22Rv1 (cell line): ENCODE measurements at regions not wholly inside any gene's neighbourhood (a gene's known extent, or its start where the extent isn't known, plus 50 kb on each side); places are given as distances from the start of the nearest gene placed in this dataset.

Experiments
- ZFX ChIP-seq: fragments of 450-650 bp; IDR thresholded peaks from 2 replicates; pipeline ENCODE4 v1.6.1; 2017; ENCODE audit warnings: antibody characterized with exemption, borderline replicate concordance
- TF ChIP-seq, protein P1 (sequence below): fragments of 450-650 bp; IDR thresholded peaks from 2 replicates; pipeline ENCODE4 v1.5.1; 2017; ENCODE audit warnings: mild to moderate bottlenecking

DNA sequence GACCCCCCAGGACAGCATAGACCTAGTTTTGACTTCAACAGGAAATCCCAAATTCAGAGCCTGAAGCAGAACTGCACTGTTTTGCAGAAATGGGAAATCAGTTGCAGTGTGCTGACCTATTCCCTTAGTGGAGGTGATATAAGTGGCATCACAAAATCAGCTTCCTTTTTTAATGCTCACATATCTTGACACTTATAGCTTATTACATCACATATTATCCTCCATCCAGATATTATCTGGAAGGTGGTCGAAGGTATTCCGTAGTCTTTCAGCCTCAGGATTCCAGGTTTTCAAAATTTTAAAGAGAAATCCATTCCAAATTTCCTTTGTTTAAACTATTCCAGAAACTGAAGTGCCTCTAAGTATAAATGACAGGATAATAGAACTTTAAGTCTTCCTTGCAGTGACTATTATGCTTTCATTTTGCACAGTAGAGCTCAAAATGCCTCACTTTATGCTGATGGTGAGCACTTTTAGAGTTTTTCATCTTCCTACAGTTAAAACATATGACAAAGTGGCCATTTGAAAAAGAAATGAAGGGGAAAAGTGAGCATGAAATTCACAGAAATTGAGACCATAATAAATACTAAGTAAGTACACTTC, 106.4 kb upstream of the DPYD start:
- TF ChIP-seq, protein P1, sequence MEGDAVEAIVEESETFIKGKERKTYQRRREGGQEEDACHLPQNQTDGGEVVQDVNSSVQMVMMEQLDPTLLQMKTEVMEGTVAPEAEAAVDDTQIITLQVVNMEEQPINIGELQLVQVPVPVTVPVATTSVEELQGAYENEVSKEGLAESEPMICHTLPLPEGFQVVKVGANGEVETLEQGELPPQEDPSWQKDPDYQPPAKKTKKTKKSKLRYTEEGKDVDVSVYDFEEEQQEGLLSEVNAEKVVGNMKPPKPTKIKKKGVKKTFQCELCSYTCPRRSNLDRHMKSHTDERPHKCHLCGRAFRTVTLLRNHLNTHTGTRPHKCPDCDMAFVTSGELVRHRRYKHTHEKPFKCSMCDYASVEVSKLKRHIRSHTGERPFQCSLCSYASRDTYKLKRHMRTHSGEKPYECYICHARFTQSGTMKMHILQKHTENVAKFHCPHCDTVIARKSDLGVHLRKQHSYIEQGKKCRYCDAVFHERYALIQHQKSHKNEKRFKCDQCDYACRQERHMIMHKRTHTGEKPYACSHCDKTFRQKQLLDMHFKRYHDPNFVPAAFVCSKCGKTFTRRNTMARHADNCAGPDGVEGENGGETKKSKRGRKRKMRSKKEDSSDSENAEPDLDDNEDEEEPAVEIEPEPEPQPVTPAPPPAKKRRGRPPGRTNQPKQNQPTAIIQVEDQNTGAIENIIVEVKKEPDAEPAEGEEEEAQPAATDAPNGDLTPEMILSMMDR, result no peak
- TF ChIP-seq ZFX, result no peak
